Mucosa of descending colon (tissue), 3 donors: ENCODE measurements at regions not wholly inside any gene's neighbourhood (a gene's known extent, or its start where the extent isn't known, plus 50 kb on each side); places are given as distances from the start of the nearest gene placed in this dataset.

ENCODE experiments used
- ATAC-seq: fragments of 200-7000 bp; cut with Tn5 transposase; one replicate; pipeline ENCODE4 v1.9.1; 2020; ENCODE audit warnings: mild to moderate bottlenecking, moderate library complexity
- DNase-seq, 3 donors: peaks; one replicate each; pipeline ENCODE4 v3.0.0-alpha.2; 2020
- H3K36me3 ChIP-seq: fragments of 200-600 bp; one replicate; pipeline ENCODE4 v1.8.0; 2021; ENCODE audit warnings: low read depth, mild to moderate bottlenecking
- H3K4me1 ChIP-seq: fragments of 200-600 bp; one replicate; pipeline ENCODE4 v1.8.0; 2021; ENCODE audit warnings: low read depth, mild to moderate bottlenecking
- H3K4me3 ChIP-seq: fragments of 200-600 bp; one replicate; pipeline ENCODE4 v1.8.0; 2021; ENCODE audit warnings: mild to moderate bottlenecking
- H3K9me3 ChIP-seq: fragments of 200-600 bp; one replicate; pipeline ENCODE4 v1.8.0; 2021; ENCODE audit warnings: mild to moderate bottlenecking
- intact Hi-C, 2 donors: fragments of 100-400 bp; cut with DNase I in 1 of 2; cut with micrococcal nuclease in 1 of 2; formaldehyde crosslinking; loops; one replicate each; pipeline versions ENCODE4 v1.11.0 to v1.11.1; 2022; cut with DNase I, micrococcal nuclease
- TF ChIP-seq, protein P1 (sequence below): fragments of 200-600 bp; IDR thresholded peaks from one replicate; pipeline ENCODE4 v1.8.0; 2022; ENCODE audit warnings: antibody characterized with exemption, mild to moderate bottlenecking
- donor health status: DM: no; HTN: no; CAD: no; lungs with moderate emphysema.
- donor health status: DM: no; HTN: no; CAD: no.
- donor health status: DM: no; HTN: yes; CAD: no.

DNA sequence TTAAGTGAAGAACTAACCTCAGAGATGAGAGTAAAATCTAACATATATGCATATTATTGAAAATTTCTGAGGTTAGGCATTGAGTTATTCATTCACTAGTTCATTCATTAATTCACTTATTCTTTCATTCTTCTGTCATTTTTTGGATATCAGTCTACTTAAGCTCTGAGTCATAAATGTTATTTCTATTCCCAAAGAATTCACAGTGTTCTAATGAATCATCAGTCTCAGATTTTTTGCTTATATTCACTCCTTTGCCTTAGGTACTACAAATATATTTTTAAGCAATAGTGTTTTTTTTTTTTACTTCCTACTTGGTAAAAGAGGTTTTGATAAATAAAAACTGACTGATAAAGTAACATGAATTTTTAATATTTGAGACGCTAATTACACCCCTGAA is 95.2 kb upstream of the DKK2 start:
- no peak for ATAC-seq
- intact Hi-C loops, result no loop called here
- DNase-seq, result no peak
- H3K36me3 ChIP-seq, result no peaks in the 10 kb centered on the region
- no peaks in the 10 kb centered on the region for H3K4me1 ChIP-seq
- no peak overlapping the region for H3K4me3 ChIP-seq
- TF ChIP-seq, protein P1, sequence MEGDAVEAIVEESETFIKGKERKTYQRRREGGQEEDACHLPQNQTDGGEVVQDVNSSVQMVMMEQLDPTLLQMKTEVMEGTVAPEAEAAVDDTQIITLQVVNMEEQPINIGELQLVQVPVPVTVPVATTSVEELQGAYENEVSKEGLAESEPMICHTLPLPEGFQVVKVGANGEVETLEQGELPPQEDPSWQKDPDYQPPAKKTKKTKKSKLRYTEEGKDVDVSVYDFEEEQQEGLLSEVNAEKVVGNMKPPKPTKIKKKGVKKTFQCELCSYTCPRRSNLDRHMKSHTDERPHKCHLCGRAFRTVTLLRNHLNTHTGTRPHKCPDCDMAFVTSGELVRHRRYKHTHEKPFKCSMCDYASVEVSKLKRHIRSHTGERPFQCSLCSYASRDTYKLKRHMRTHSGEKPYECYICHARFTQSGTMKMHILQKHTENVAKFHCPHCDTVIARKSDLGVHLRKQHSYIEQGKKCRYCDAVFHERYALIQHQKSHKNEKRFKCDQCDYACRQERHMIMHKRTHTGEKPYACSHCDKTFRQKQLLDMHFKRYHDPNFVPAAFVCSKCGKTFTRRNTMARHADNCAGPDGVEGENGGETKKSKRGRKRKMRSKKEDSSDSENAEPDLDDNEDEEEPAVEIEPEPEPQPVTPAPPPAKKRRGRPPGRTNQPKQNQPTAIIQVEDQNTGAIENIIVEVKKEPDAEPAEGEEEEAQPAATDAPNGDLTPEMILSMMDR, result no peak
- no peaks in the 10 kb centered on the region for H3K9me3 ChIP-seq

DNA sequence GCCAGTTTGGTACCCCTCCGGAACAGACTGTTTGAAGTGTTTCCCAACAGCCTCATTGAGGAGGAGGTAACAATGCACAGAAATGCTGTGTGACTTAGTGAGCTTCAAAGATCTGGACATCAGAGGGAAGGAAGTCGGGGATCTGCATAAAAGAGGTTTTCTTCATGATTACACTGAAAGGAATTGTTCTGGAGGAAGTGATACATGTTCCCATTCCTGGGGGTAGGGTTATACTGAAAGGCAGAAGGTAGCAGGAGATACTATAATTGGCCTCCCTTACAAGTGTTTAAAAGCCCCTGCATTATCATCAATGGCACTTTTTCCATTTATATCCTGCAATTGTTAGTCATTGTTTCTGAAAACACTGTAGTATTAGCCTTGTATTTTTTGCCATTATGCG is 94.0 kb upstream of the DKK2 start:
- no peaks in the 10 kb centered on the region for H3K36me3 ChIP-seq
- ATAC-seq (no peak), DNase-seq (no peak)
- H3K9me3 ChIP-seq, result no peaks in the 10 kb centered on the region
- no peak overlapping the region for H3K4me3 ChIP-seq
- intact Hi-C loops, result no loop called here
- TF ChIP-seq, protein P1, result no peak
- no peaks in the 10 kb centered on the region for H3K4me1 ChIP-seq

- H3K9me3 ChIP-seq, result no peaks in the 10 kb centered on the region
- H3K4me3 ChIP-seq, result no peak overlapping the region
- no peaks in the 10 kb centered on the region for H3K36me3 ChIP-seq
- intact Hi-C loops, result no loop called here
- no peaks in the 10 kb centered on the region for H3K4me1 ChIP-seq
- TF ChIP-seq, protein P1, result no peak
- ATAC-seq (no peak), DNase-seq (no peak)
These were observed 93.5 kb upstream of the DKK2 start for GRCh38 chr4:107129611-107130010.

DNA sequence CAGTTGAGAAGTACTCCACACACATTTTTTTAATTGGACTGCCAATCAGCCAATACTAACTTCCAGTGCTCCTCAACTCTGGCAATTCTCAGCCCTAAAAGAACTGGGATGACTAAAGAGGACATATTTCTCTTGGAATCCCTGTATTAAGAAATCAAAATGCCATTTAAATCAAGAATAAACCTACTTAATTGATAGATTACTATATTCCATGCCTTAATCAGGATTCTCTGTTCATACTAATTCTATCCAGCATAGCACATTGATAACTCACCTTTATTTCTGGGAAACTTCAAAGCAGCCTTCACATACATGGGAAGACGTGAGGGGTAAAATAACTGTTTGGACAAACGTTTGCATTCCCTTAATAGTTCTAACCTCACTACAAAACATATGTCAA is 93.0 kb upstream of the DKK2 start:
- intact Hi-C loops, result no loop called here
- no peaks in the 10 kb centered on the region for H3K9me3 ChIP-seq
- no peak for DNase-seq
- TF ChIP-seq, protein P1, result no peak
- no peaks in the 10 kb centered on the region for H3K4me1 ChIP-seq
- no peak for ATAC-seq
- H3K4me3 ChIP-seq, result no peak overlapping the region
- H3K36me3 ChIP-seq, result no peaks in the 10 kb centered on the region

- Histone ChIP-seq H3K4me3 (no peak overlapping the region), H3K9me3 (no peaks in the 10 kb centered on the region), H3K4me1 (no peaks in the 10 kb centered on the region), H3K36me3 (no peaks in the 10 kb centered on the region)
- intact Hi-C loops, result no loop called here
- no peak for DNase-seq
- TF ChIP-seq, protein P1, result no peak
- ATAC-seq, result no peak
These were observed 92.0 kb upstream of the DKK2 start for GRCh38 chr4:107128116-107128515.

DNA sequence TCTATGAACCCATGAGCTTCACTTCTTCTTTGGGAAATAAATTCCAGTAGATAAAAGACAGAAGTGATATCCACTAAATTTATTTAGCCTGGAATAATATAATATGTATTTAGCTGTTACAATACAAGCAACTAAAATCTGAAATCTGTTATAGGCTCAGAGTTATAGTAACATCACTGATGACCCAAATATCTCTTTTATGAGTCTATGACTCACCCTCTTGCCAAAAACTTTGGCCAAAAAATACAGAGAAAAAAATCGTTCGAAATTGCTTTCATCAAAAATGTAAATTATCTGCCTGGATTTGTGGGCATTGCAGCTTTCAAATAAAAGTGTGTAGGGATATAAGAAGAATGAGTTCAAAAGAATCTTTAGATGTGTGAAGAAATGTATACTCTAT is 89.4 kb upstream of the DKK2 start:
- no peaks in the 10 kb centered on the region for H3K9me3 ChIP-seq
- H3K4me1 ChIP-seq, result no peaks in the 10 kb centered on the region
- DNase-seq, result no peak
- no peak overlapping the region for H3K4me3 ChIP-seq
- no peaks in the 10 kb centered on the region for H3K36me3 ChIP-seq
- intact Hi-C loops, result no loop called here
- no peak for ATAC-seq
- TF ChIP-seq, protein P1, result no peak
